ENCODE measurements at regions not wholly inside any gene's neighbourhood (a gene's known extent, or its start where the extent isn't known, plus 50 kb on each side); places are given as distances from the start of the nearest gene placed in this dataset.

GRCh38 chr2:107428781-107429180 is 397.9 kb upstream of the RGPD4 start:
- no peaks in the 10 kb centered on the region for H3K27me3 ChIP-seq (replicated peaks; ENCODE audit: insufficient read depth)
- no peaks in the 10 kb centered on the region for H3K9me3 ChIP-seq
- TF ChIP-seq POLR2A (IDR thresholded peaks at IDR 0.05) (no peak), CTCF (IDR thresholded peaks at IDR 0.05) (no peak), POLR2AphosphoS5 (IDR thresholded peaks at IDR 0.05) (no peak)
- no peaks in the 10 kb centered on the region for H3K4me1 ChIP-seq (replicated peaks)
- WGBS: 92% methylated on average over 3 of the region's 3 CpGs
- intact Hi-C loops (cut with DNase I): no loop called here
- H3K36me3 ChIP-seq: no peaks in the 10 kb centered on the region
- DNase-seq (ENCODE audit: low spot score): no peak
- H3K4me3 ChIP-seq: no peak overlapping the region
- no peak overlapping the region for H3K27ac ChIP-seq

- H3K36me3 ChIP-seq: no peaks in the 10 kb centered on the region
- H3K27ac ChIP-seq: no peak overlapping the region
- DNase-seq (ENCODE audit: low spot score): no peak
- no peaks in the 10 kb centered on the region for H3K4me1 ChIP-seq (replicated peaks)
- no peaks in the 10 kb centered on the region for H3K9me3 ChIP-seq
- WGBS: 89% methylated on average over 1 of the region's 1 CpG
- TF ChIP-seq POLR2AphosphoS5 (IDR thresholded peaks at IDR 0.05) (no peak), POLR2A (IDR thresholded peaks at IDR 0.05) (no peak), CTCF (IDR thresholded peaks at IDR 0.05) (no peak)
- H3K27me3 ChIP-seq (replicated peaks; ENCODE audit: insufficient read depth): no peaks in the 10 kb centered on the region
- intact Hi-C loops (cut with DNase I): no loop called here
- H3K4me3 ChIP-seq: no peak overlapping the region
Observed at GRCh38 chr2:107430006-107430405, 396.7 kb upstream of the RGPD4 start.

GRCh38 chr2:107430596-107431266 is 396.0 kb upstream of the RGPD4 start:
- TF ChIP-seq POLR2A (IDR thresholded peaks at IDR 0.05) (no peak), POLR2AphosphoS5 (IDR thresholded peaks at IDR 0.05) (no peak), CTCF (IDR thresholded peaks at IDR 0.05) (no peak)
- WGBS: 69% methylated on average over 10 of the region's 10 CpGs
- Histone ChIP-seq H3K27me3 (replicated peaks; ENCODE audit: insufficient read depth) (no peaks in the 10 kb centered on the region), H3K36me3 (no peaks in the 10 kb centered on the region), H3K9me3 (no peaks in the 10 kb centered on the region), H3K4me1 (replicated peaks) (no peaks in the 10 kb centered on the region), H3K4me3 (no peak overlapping the region), H3K27ac (no peak overlapping the region)
- intact Hi-C loops (cut with DNase I): no loop called here
- no peak for DNase-seq (ENCODE audit: low spot score)

GRCh38 chr2:107436281-107436680 is 390.4 kb upstream of the RGPD4 start:
- intact Hi-C loops (cut with DNase I): no loop called here
- Histone ChIP-seq H3K27ac (no peak overlapping the region), H3K4me3 (no peak overlapping the region), H3K36me3 (no peaks in the 10 kb centered on the region), H3K9me3 (no peaks in the 10 kb centered on the region), H3K4me1 (replicated peaks) (no peaks in the 10 kb centered on the region), H3K27me3 (replicated peaks; ENCODE audit: insufficient read depth) (no peaks in the 10 kb centered on the region)
- DNase-seq (ENCODE audit: low spot score): no peak
- no peak for TF ChIP-seq CTCF (IDR thresholded peaks at IDR 0.05)
- no peak for TF ChIP-seq POLR2A (IDR thresholded peaks at IDR 0.05)
- TF ChIP-seq POLR2AphosphoS5 (IDR thresholded peaks at IDR 0.05): no peak

GRCh38 chr2:107437265-107437664 is 389.4 kb upstream of the RGPD4 start:
- no peak for TF ChIP-seq POLR2A (IDR thresholded peaks at IDR 0.05)
- no peak for TF ChIP-seq CTCF (IDR thresholded peaks at IDR 0.05)
- no peak for TF ChIP-seq POLR2AphosphoS5 (IDR thresholded peaks at IDR 0.05)
- no peaks in the 10 kb centered on the region for H3K4me1 ChIP-seq (replicated peaks)
- H3K4me3 ChIP-seq: no peak overlapping the region
- H3K9me3 ChIP-seq: no peaks in the 10 kb centered on the region
- no peaks in the 10 kb centered on the region for H3K27me3 ChIP-seq (replicated peaks; ENCODE audit: insufficient read depth)
- intact Hi-C loops (cut with DNase I): no loop called here
- no peak for DNase-seq (ENCODE audit: low spot score)
- no peaks in the 10 kb centered on the region for H3K36me3 ChIP-seq
- H3K27ac ChIP-seq: no peak overlapping the region
